ENCODE measurements at regions not wholly inside any gene's neighbourhood (a gene's known extent, or its start where the extent isn't known, plus 50 kb on each side); places are given as distances from the start of the nearest gene placed in this dataset.
A peak's percentile ranks its signal among the peaks of the same experiment; 100 is the strongest.

GRCh38 chr1:29703596-29704370 lies 467.5 kb downstream of the PTPRU start:
- Histone ChIP-seq H3K27ac (no peak overlapping the region), H3K9me3 (no peaks in the 10 kb centered on the region), H3K27me3 (peaks cover 89% of the 10 kb centered on the region), H3K4me1 (peaks cover 0 to 4% (median 0%) of the 10 kb centered on the region in 3 donors), H3K4me3 (no peak overlapping the region), H3K36me3 (no peaks in the 10 kb centered on the region)
- ATAC-seq, result no peak
- 0 to 26% methylated on average over 1 to 3 of the region's 8 CpGs for WGBS, 2 donors (ENCODE audit: low coverage in 1 of 2)
- TF ChIP-seq, protein P1, sequence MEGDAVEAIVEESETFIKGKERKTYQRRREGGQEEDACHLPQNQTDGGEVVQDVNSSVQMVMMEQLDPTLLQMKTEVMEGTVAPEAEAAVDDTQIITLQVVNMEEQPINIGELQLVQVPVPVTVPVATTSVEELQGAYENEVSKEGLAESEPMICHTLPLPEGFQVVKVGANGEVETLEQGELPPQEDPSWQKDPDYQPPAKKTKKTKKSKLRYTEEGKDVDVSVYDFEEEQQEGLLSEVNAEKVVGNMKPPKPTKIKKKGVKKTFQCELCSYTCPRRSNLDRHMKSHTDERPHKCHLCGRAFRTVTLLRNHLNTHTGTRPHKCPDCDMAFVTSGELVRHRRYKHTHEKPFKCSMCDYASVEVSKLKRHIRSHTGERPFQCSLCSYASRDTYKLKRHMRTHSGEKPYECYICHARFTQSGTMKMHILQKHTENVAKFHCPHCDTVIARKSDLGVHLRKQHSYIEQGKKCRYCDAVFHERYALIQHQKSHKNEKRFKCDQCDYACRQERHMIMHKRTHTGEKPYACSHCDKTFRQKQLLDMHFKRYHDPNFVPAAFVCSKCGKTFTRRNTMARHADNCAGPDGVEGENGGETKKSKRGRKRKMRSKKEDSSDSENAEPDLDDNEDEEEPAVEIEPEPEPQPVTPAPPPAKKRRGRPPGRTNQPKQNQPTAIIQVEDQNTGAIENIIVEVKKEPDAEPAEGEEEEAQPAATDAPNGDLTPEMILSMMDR (IDR thresholded peaks at IDR 0.05), result peak in 3 of 4 experiments; percentile 39 to 56 (median 45)
- TF ChIP-seq POLR2AphosphoS5 (IDR thresholded peaks at IDR 0.05), result no peak

- H3K4me1 ChIP-seq, result no peaks in the 10 kb centered on the region
- peaks cover 89% of the 10 kb centered on the region for H3K27me3 ChIP-seq
- no peaks in the 10 kb centered on the region for H3K9me3 ChIP-seq
- H3K27ac ChIP-seq, result no peak overlapping the region
- no peaks in the 10 kb centered on the region for H3K36me3 ChIP-seq
- H3K4me3 ChIP-seq, result no peak overlapping the region
- TF ChIP-seq POLR2A (IDR thresholded peaks at IDR 0.05) (no peak), POLR2AphosphoS5 (IDR thresholded peaks at IDR 0.05) (no peak), EP300 (IDR thresholded peaks at IDR 0.05) (no peak)
- TF ChIP-seq, protein P1 (IDR thresholded peaks at IDR 0.05), result no peak
- ATAC-seq, result no peak
- WGBS, 2 donors (ENCODE audit: low coverage in 1 of 2), result 22 to 33% methylated on average over 1 of the region's 1 CpG
These were observed 464.2 kb downstream of the PTPRU start for GRCh38 chr1:29700491-29700890.

- no peak overlapping the region for H3K4me3 ChIP-seq
- no peak for TF ChIP-seq EP300 (IDR thresholded peaks at IDR 0.05)
- no peak for TF ChIP-seq POLR2AphosphoS5 (IDR thresholded peaks at IDR 0.05)
- TF ChIP-seq, protein P1 (IDR thresholded peaks at IDR 0.05), result no peak
- TF ChIP-seq POLR2A (IDR thresholded peaks at IDR 0.05), result no peak
- H3K4me1 ChIP-seq, result no peaks in the 10 kb centered on the region
- peaks cover 0 to 6% (median 0%) of the 10 kb centered on the region in 3 donors for H3K9me3 ChIP-seq
- H3K27me3 ChIP-seq, result peaks cover 86% of the 10 kb centered on the region
- ATAC-seq, result no peak
- no CpG with 5 or more reads among the region's 12 CpGs for WGBS, 2 donors (ENCODE audit: low coverage in 1 of 2)
- no peak overlapping the region for H3K27ac ChIP-seq
- H3K36me3 ChIP-seq, result no peaks in the 10 kb centered on the region
These were observed 462.3 kb downstream of the PTPRU start for GRCh38 chr1:29698626-29699025.

DNA sequence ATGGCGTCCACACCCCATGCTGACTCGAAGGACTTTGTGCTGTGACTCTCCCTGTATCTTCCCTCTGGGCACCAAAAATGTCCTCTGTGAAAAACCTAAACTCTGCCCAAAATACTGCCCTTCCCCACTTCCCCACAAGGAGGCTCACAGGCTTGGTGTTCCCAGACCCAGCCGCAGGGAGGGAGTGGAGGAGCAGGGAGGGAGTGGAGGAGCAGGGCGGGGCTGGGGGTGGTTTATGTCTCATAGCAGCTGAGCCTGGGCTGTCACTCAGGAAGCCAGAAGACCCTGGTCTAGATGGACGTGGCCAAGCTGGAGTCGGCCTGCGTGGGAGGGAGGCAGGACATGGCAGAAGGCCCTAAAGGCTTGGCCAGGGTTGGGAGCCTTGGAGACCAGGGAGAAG lies 461.7 kb downstream of the PTPRU start:
- Histone ChIP-seq H3K4me1 (no peaks in the 10 kb centered on the region), H3K4me3 (no peak overlapping the region), H3K36me3 (no peaks in the 10 kb centered on the region), H3K27me3 (peaks cover 85% of the 10 kb centered on the region), H3K9me3 (peaks cover 0 to 12% (median 0%) of the 10 kb centered on the region in 3 donors), H3K27ac (no peak overlapping the region)
- 54% methylated on average over 4 of the region's 7 CpGs; no CpG with 5 or more reads in 1 of the 2 donors for WGBS, 2 donors (ENCODE audit: low coverage in 1 of 2)
- TF ChIP-seq EP300 (IDR thresholded peaks at IDR 0.05), result no peak
- TF ChIP-seq, protein P1 (IDR thresholded peaks at IDR 0.05), result peak in 1 of 4 experiments; percentile 22
- no peak for ATAC-seq

GRCh38 chr1:29697391-29697780 lies 461.1 kb downstream of the PTPRU start:
- H3K4me3 ChIP-seq, result no peak overlapping the region
- no peaks in the 10 kb centered on the region for H3K36me3 ChIP-seq
- peaks cover 0 to 18% (median 0%) of the 10 kb centered on the region in 3 donors for H3K9me3 ChIP-seq
- no peaks in the 10 kb centered on the region for H3K4me1 ChIP-seq
- peaks cover 82% of the 10 kb centered on the region for H3K27me3 ChIP-seq
- no peak overlapping the region for H3K27ac ChIP-seq
- TF ChIP-seq POLR2A (IDR thresholded peaks at IDR 0.05) (no peak), POLR2AphosphoS5 (IDR thresholded peaks at IDR 0.05) (no peak), EP300 (IDR thresholded peaks at IDR 0.05) (no peak)
- TF ChIP-seq, protein P1 (IDR thresholded peaks at IDR 0.05), result no peak
- ATAC-seq, result no peak
- 82 to 100% methylated on average over 3 to 7 of the region's 10 CpGs for whole genome bisulfite sequencing, 2 donors (ENCODE audit: low coverage in 1 of 2)
